Stimulated activated CD8-positive, alpha-beta memory T cell treated with anti-CD3 and anti-CD28 coated beads, Interleukin-7, amount 100 ng/mL, for 48 hours (primary cell): ENCODE measurements at regions not wholly inside any gene's neighbourhood (a gene's known extent, or its start where the extent isn't known, plus 50 kb on each side); places are given as distances from the start of the nearest gene placed in this dataset.

Source experiments
- DNase-seq, 2 donors: peaks; one replicate each; pipeline ENCODE4 v3.0.0-alpha.2; 2020; ENCODE audit warnings: low read depth in 1 of 2; ENCODE audit errors: extremely low read depth in 1 of 2

GRCh38 chr4:74638689-74639088 lies 155.6 kb downstream of the BTC start:
- no peak for DNase-seq

GRCh38 chr4:74640111-74640903 lies 154.0 kb downstream of the BTC start:
- no peak for DNase-seq

GRCh38 chr4:74642006-74642405 lies 152.3 kb downstream of the BTC start:
- DNase-seq, result no peak

- no peak for DNase-seq
These were observed 145.1 kb downstream of the BTC start for GRCh38 chr4:74649193-74649592.

GRCh38 chr4:74651198-74651597 lies 143.1 kb downstream of the BTC start:
- DNase-seq, result no peak

GRCh38 chr4:74653331-74654229 lies 140.7 kb downstream of the BTC start:
- no peak for DNase-seq

GRCh38 chr4:74654230-74654681 lies 140.1 kb downstream of the BTC start:
- DNase-seq, result no peak

GRCh38 chr4:74656596-74656995 lies 137.7 kb downstream of the BTC start:
- no peak for DNase-seq

GRCh38 chr4:74658116-74658515 lies 136.2 kb downstream of the BTC start:
- DNase-seq, result no peak

- DNase-seq, result no peak
These were observed 134.5 kb downstream of the BTC start for GRCh38 chr4:74659576-74660411.

- no peak for DNase-seq
These were observed 133.5 kb downstream of the BTC start for GRCh38 chr4:74660866-74661265.

- no peak for DNase-seq
These were observed 132.7 kb downstream of the BTC start for GRCh38 chr4:74661427-74662201.

GRCh38 chr4:74663631-74664030 lies 130.7 kb downstream of the BTC start:
- no peak for DNase-seq

GRCh38 chr4:74665346-74665745 lies 129.0 kb downstream of the BTC start:
- DNase-seq, result no peak

GRCh38 chr4:74665876-74666275 lies 128.4 kb downstream of the BTC start:
- no peak for DNase-seq

GRCh38 chr4:74667438-74667837 lies 126.9 kb downstream of the BTC start:
- no peak for DNase-seq

GRCh38 chr4:74667944-74668343 lies 126.4 kb downstream of the BTC start:
- DNase-seq, result no peak

GRCh38 chr4:74669702-74670101 lies 124.6 kb downstream of the BTC start:
- no peak for DNase-seq

GRCh38 chr4:74670583-74670982 lies 123.7 kb downstream of the BTC start:
- no peak for DNase-seq

GRCh38 chr4:74671080-74671698 lies 123.1 kb downstream of the BTC start:
- peak in 1 of 2 donors; percentile 9 for DNase-seq
